OCI-LY3 (cell line): ENCODE measurements at regions not wholly inside any gene's neighbourhood (a gene's known extent, or its start where the extent isn't known, plus 50 kb on each side); places are given as distances from the start of the nearest gene placed in this dataset.
A peak's percentile ranks its signal among the peaks of the same experiment; 100 is the strongest.

Experiments
- H2AFZ ChIP-seq: fragments of 200-600, 300-600 bp; shearing (Covaris generic); 2 replicates; pipeline ENCODE4 v1.6.0; 2014; ENCODE audit warnings: antibody characterized with exemption, low read depth, low read length
- H3K27ac ChIP-seq: fragments of 200-600, 300-600 bp; sonication (generic); 2 replicates; pipeline ENCODE4 v1.5.1; 2014; ENCODE audit warnings: mild to moderate bottlenecking, low read length, moderate library complexity, mixed read lengths
- H3K27me3 ChIP-seq: fragments of 200-600, 300-600 bp; sonication (generic); 2 replicates; pipeline ENCODE4 v1.6.1; 2014; ENCODE audit warnings: low read depth, low read length, mixed read lengths
- H3K36me3 ChIP-seq: fragments of 200-600, 300-600 bp; sonication (generic); replicated peaks from 2 replicates; pipeline ENCODE3; 2014; ENCODE audit warnings: low read depth, low read length, mixed read lengths
- H3K4me1 ChIP-seq: fragments of 300-600, 200-600 bp; sonication (generic); 2 replicates; pipeline ENCODE4 v1.6.1; 2014; ENCODE audit warnings: low read length, mixed read lengths
- H3K4me2 ChIP-seq: fragments of 200-600, 300-600 bp; sonication (generic); 2 replicates; pipeline ENCODE4 v1.6.1; 2014; ENCODE audit warnings: low read length, mixed read lengths
- H3K4me3 ChIP-seq: fragments of 300-600, 200-600 bp; sonication (generic); 2 replicates; pipeline ENCODE4 v1.5.1; 2014; ENCODE audit warnings: antibody characterized with exemption, mild to moderate bottlenecking, low read length, moderate library complexity
- H3K79me2 ChIP-seq: fragments of 300-600, 200-600 bp; shearing (Covaris generic); 2 replicates; pipeline ENCODE4 v1.6.1; 2014; ENCODE audit warnings: mild to moderate bottlenecking, low read length, mixed read lengths
- H3K9ac ChIP-seq: fragments of 300-600, 200-600 bp; shearing (Covaris generic); 2 replicates; pipeline ENCODE4 v1.6.0; 2014; ENCODE audit warnings: mild to moderate bottlenecking, low read length, moderate library complexity
- H3K9me3 ChIP-seq: fragments of 200-600, 300-600 bp; shearing (Covaris generic); 2 replicates; pipeline ENCODE4 v1.6.1; 2014; ENCODE audit warnings: low read length, mixed read lengths; ENCODE audit not compliant: insufficient read depth
- H4K20me1 ChIP-seq: fragments of 200-600, 300-600 bp; sonication (generic); 2 replicates; pipeline ENCODE4 v1.6.1; 2016; ENCODE audit warnings: low read length, mixed read lengths; ENCODE audit not compliant: insufficient read depth
- EZH2phosphoT487 ChIP-seq: fragments of 200-600 bp; shearing (Covaris generic); IDR thresholded peaks from 2 replicates; pipeline ENCODE4 v1.6.1; 2018; ENCODE audit warnings: antibody characterized with exemption, mixed run types, low read depth
- TF ChIP-seq, protein P1 (sequence below): fragments of 200-600, 300-600 bp; sonication (generic); IDR thresholded peaks from 2 replicates; pipeline ENCODE4 v1.5.1; 2014; ENCODE audit warnings: antibody characterized with exemption, low read length, low read depth

GRCh38 chr2:56757884-56758545 lies 574.2 kb downstream of the CCDC85A start:
- Histone ChIP-seq H3K27ac (no peak overlapping the region), H2AFZ (no peak overlapping the region), H3K79me2 (no peaks in the 10 kb centered on the region), H3K4me1 (no peaks in the 10 kb centered on the region), H3K9ac (no peak overlapping the region), H3K36me3 (no peaks in the 10 kb centered on the region), H3K4me3 (no peak overlapping the region), H4K20me1 (no peaks in the 10 kb centered on the region), H3K27me3 (no peaks in the 10 kb centered on the region), H3K4me2 (no peak overlapping the region), H3K9me3 (no peaks in the 10 kb centered on the region)
- TF ChIP-seq, protein P1, sequence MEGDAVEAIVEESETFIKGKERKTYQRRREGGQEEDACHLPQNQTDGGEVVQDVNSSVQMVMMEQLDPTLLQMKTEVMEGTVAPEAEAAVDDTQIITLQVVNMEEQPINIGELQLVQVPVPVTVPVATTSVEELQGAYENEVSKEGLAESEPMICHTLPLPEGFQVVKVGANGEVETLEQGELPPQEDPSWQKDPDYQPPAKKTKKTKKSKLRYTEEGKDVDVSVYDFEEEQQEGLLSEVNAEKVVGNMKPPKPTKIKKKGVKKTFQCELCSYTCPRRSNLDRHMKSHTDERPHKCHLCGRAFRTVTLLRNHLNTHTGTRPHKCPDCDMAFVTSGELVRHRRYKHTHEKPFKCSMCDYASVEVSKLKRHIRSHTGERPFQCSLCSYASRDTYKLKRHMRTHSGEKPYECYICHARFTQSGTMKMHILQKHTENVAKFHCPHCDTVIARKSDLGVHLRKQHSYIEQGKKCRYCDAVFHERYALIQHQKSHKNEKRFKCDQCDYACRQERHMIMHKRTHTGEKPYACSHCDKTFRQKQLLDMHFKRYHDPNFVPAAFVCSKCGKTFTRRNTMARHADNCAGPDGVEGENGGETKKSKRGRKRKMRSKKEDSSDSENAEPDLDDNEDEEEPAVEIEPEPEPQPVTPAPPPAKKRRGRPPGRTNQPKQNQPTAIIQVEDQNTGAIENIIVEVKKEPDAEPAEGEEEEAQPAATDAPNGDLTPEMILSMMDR, result no peak
- no peak for TF ChIP-seq EZH2phosphoT487

DNA sequence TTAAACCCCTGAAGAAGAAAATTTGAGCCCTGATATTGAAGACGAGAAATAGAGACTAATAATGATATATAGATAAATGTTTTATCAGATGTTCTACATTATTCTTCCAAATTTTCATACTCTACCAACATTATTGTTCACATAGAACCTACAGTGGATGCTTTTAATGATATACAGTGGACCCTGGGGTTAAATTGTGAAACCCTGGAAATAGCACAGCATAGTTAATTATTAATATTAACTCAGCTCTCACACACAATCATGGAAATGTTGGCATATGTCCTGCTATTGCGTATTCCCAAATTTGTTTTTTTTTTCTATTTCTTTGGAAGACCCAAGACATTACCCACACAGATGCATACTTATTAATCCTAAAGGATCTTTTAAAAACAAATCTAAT lies 579.9 kb downstream of the CCDC85A start:
- Histone ChIP-seq H3K27ac (no peak overlapping the region), H3K4me2 (no peak overlapping the region), H3K27me3 (no peaks in the 10 kb centered on the region), H4K20me1 (no peaks in the 10 kb centered on the region), H3K9me3 (no peaks in the 10 kb centered on the region), H3K4me1 (no peaks in the 10 kb centered on the region), H3K4me3 (no peak overlapping the region), H3K79me2 (no peaks in the 10 kb centered on the region), H3K36me3 (no peaks in the 10 kb centered on the region), H2AFZ (no peak overlapping the region), H3K9ac (no peak overlapping the region)
- TF ChIP-seq EZH2phosphoT487, result no peak
- TF ChIP-seq, protein P1, result no peak

GRCh38 chr2:56768973-56769372 lies 585.2 kb downstream of the CCDC85A start:
- Histone ChIP-seq H3K9ac (no peak overlapping the region), H3K4me2 (no peak overlapping the region), H3K9me3 (no peaks in the 10 kb centered on the region), H3K4me1 (peaks cover 10% of the 10 kb centered on the region), H3K79me2 (no peaks in the 10 kb centered on the region), H3K27me3 (no peaks in the 10 kb centered on the region), H3K4me3 (no peak overlapping the region), H4K20me1 (no peaks in the 10 kb centered on the region), H3K27ac (no peak overlapping the region), H2AFZ (no peak overlapping the region), H3K36me3 (no peaks in the 10 kb centered on the region)
- TF ChIP-seq EZH2phosphoT487, result no peak
- TF ChIP-seq, protein P1, result no peak

DNA sequence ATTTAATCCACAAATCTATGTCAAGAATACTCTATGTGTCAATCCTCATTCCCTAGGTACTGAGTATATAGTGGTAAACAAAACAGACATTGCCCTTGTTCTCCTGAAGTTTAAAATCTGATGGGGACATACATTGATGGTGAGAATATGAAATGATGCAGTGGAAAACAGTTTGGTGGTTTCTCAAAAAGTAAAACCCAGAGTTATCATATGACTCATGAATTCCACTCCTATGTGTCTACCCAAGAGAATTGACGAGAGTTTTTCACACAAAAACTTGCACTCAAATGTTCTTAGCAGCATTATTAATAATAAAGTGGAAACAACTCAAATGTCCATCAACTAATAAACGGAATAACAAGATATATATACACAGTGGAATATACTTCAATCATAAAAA lies 586.7 kb downstream of the CCDC85A start:
- H3K4me3 ChIP-seq, result no peak overlapping the region
- no peak overlapping the region for H3K27ac ChIP-seq
- no peaks in the 10 kb centered on the region for H3K79me2 ChIP-seq
- H3K27me3 ChIP-seq, result no peaks in the 10 kb centered on the region
- H3K9me3 ChIP-seq, result no peaks in the 10 kb centered on the region
- peaks cover 10% of the 10 kb centered on the region for H3K4me1 ChIP-seq
- H2AFZ ChIP-seq, result no peak overlapping the region
- H3K4me2 ChIP-seq, result peak overlapping the region; percentile 25; the same call in 1 of the 2 replicates
- no peaks in the 10 kb centered on the region for H3K36me3 ChIP-seq
- H3K9ac ChIP-seq, result no peak overlapping the region
- no peaks in the 10 kb centered on the region for H4K20me1 ChIP-seq
- TF ChIP-seq, protein P1, result no peak
- TF ChIP-seq EZH2phosphoT487, result no peak
